GM12891 (cell line): ENCODE measurements at regions not wholly inside any gene's neighbourhood (a gene's known extent, or its start where the extent isn't known, plus 50 kb on each side); places are given as distances from the start of the nearest gene placed in this dataset.

Experiments used
- POLR2A ChIP-seq: IDR thresholded peaks from 2 replicates; pipeline ENCODE4 v1.6.1; 2011; ENCODE audit warnings: low read depth, low read length, control low read depth
- POLR2AphosphoS5 ChIP-seq: IDR thresholded peaks from 2 replicates; pipeline ENCODE4 v1.6.1; 2011; ENCODE audit warnings: low read depth, low read length, control low read depth
- SPI1 ChIP-seq: IDR thresholded peaks from 2 replicates; pipeline ENCODE4 v1.6.1; 2011; ENCODE audit warnings: low read depth, low read length, control low read depth
- TAF1 ChIP-seq: IDR thresholded peaks from 2 replicates; pipeline ENCODE4 v1.6.1; 2011; ENCODE audit warnings: low read depth, low read length, control low read depth

GRCh38 chr12:97800561-97800960, 338.0 kb downstream of the RMST start:
- no peak for TF ChIP-seq TAF1
- TF ChIP-seq POLR2AphosphoS5: no peak
- TF ChIP-seq POLR2A: no peak
- no peak for TF ChIP-seq SPI1
